ENCODE measurements at regions not wholly inside any gene's neighbourhood (a gene's known extent, or its start where the extent isn't known, plus 50 kb on each side); places are given as distances from the start of the nearest gene placed in this dataset.

GRCh38 chr19:29090783-29091526, 122.0 kb downstream of the UQCRFS1 start:
- TF ChIP-seq, protein P1, sequence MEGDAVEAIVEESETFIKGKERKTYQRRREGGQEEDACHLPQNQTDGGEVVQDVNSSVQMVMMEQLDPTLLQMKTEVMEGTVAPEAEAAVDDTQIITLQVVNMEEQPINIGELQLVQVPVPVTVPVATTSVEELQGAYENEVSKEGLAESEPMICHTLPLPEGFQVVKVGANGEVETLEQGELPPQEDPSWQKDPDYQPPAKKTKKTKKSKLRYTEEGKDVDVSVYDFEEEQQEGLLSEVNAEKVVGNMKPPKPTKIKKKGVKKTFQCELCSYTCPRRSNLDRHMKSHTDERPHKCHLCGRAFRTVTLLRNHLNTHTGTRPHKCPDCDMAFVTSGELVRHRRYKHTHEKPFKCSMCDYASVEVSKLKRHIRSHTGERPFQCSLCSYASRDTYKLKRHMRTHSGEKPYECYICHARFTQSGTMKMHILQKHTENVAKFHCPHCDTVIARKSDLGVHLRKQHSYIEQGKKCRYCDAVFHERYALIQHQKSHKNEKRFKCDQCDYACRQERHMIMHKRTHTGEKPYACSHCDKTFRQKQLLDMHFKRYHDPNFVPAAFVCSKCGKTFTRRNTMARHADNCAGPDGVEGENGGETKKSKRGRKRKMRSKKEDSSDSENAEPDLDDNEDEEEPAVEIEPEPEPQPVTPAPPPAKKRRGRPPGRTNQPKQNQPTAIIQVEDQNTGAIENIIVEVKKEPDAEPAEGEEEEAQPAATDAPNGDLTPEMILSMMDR (IDR thresholded peaks at IDR 0.05): no peak
- no peak for TF ChIP-seq EP300 (IDR thresholded peaks at IDR 0.05)
